EH (cell line): ENCODE measurements at regions not wholly inside any gene's neighbourhood (a gene's known extent, or its start where the extent isn't known, plus 50 kb on each side); places are given as distances from the start of the nearest gene placed in this dataset.
A peak's percentile ranks its signal among the peaks of the same experiment; 100 is the strongest.

Experiments used
- DNase-seq: peaks from one replicate; pipeline ENCODE4 v3.0.0-alpha.2; 2015; ENCODE audit warnings: low read depth

- peak; percentile 58 for DNase-seq
Observed at GRCh38 chr16:17556276-17557052, 85.7 kb upstream of the XYLT1 start.

DNA sequence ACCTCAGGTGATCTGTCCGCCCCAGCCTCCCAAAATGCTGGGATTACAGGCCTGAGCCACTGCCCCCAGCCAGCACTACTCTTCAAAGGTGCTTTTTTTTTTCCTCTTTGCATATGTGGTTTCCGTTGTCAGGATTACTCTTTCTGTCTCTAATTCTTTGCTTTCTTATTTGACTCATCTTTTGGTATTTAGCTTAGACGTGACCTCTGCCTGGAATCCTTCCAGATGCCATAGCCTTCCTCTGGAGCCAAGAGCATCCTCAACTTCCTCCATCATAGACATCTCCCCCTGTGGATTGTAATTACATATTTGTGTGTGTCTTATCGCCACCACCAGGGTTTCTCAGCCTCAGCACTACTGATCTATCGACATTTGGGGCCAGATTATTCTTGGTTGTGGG lies 84.4 kb upstream of the XYLT1 start:
- DNase-seq: peak; percentile 99

DNA sequence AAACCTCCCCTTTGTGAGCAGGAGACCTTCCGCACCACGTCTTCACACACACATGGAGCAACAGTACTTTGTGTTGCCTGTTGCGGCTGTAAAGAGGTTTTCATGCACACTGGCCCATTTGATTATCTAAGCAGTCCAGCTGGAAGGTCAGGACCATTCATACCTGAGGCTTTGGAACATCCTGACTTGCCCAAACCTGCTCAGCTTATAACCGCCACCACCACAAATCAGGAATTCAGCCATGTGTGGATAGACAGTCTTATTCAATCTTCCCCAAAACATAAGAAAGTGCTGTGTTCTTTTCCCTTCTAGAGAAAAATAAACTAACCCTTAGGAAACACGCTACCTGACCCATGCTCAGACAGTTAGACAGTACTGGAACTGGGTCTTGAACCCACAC lies 81.6 kb upstream of the XYLT1 start:
- no peak for DNase-seq

DNA sequence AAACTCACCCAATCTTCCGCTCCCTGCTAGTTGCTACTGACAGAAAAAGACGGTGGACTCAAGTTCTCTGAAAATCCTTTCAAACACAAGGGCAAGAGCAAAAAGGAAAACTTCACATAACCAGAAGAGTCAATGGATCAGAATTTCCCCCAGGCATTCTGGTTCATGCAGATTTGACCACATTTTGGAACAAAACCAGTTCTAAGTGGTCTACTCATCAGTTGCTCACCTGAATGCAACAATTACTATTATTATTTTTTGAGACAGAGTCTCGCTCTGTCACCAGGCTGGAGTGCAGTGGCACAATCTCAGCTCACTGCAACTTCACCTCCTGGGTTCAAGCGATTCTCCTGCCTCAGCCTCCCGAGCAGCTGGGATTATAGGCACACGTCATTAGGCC lies 80.9 kb upstream of the XYLT1 start:
- DNase-seq: peak; percentile 64

DNA sequence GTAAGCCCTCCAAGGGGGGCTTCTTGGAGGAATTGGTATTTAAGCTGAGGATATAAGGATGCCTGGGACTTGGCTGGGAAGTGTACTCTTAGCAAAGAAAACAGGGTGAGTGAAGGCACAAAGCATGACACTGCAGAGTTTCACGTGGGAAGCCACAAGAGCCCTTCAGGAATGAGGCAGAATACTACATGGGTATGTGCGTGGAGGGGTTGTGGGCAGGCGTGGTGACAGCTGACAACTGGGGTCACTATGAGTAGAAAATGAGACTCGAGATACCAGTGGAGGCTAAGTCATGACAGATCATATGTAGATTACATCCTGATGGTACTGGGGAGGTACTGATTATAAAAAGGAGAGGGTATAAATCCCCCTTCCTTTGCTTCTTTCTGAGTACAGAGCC lies 78.1 kb upstream of the XYLT1 start:
- peak; percentile 11 for DNase-seq

- DNase-seq: no peak
Observed at GRCh38 chr16:17544785-17545184, 74.0 kb upstream of the XYLT1 start.

- DNase-seq: no peak
Observed at GRCh38 chr16:17544304-17544703, 73.5 kb upstream of the XYLT1 start.

DNA sequence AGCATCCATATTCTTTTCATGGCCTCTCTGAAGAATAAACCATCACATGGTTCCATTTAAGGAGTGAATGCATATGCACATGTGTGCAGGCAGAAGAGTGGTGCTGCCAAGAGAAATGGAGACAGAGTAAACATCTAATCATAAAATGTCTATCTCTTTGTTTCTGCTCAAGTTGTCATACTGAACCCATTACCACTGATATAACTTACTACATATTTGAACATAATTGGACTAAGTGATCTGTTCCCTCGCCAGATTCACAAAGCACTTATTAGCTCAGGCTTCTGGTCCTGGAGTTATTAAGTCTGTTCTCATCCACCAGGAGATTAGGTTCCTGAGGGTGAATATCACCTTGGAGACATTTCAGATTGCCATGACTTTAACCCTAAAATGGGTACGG lies 72.3 kb upstream of the XYLT1 start:
- DNase-seq: no peak

GRCh38 chr16:17541324-17541723 lies 70.6 kb upstream of the XYLT1 start:
- no peak for DNase-seq

GRCh38 chr16:17538927-17539326 lies 68.2 kb upstream of the XYLT1 start:
- DNase-seq: peak; percentile 70

DNA sequence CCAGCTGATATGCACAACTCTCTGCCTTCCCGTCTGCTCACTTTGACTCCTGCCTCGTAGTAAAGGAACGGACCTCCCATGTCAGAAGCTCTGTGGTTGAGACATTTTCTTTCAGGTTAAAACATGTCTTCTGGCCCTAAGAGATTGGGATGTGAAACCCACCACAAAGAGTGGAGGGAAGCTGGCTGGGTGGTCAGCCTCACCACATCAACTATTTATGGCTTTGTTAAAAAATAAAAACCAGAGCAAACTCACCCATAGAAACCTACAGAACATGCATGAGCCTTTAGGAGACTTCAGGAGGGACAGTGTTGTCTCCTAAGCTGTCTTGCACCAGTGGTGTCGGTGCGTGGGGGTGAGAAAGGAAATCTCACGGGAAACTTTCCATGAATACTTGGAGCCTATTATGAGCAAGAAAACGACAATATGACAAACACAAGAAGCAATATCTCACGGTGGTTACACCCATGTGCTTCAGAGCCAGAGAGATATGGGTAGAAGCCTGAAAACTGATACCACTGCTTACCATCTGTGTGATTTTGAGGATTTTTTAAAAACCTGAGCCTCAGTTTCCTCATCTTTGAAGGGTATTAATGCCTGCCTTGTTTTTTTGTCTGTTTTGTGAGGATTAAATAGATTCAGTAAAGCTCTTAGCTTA lies 61.7 kb upstream of the XYLT1 start:
- DNase-seq: no peak

DNA sequence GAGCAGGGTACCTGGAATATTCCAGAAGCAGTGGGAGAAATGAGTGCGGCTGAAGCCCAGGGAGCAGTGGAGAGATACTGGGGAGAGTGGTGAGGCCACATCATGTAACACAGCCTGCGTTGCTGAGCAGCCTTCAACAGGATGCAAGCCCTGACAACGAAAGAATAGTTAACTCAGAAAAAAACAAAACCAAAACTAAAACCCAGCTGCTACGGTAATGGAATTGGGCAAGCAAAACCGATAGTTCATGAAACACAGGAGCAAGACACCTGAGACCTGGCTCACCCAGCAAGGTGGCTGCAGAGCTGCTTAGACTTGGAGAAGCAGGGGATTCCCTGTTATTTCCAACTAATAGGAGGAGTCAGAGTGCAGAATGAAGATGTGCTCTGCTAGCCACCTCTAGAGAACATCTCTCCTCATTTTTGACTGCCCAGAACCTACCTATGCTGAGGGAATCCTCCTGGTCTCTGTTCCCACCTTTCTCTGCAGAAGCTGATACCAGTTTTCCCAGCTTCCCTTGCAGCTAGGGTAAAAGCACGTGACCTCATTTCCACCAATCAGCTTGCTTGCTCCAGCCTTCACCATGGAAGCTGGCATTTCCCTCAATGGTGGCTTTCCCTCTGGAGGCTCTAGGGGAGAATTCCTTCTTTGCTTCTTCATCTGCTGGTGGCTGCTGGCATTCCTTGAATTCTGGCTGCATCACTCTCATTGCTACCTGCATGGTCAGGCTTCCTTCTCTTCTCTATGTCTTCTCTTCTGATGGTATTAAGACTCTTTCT lies 59.4 kb upstream of the XYLT1 start:
- no peak for DNase-seq

GRCh38 chr16:17526956-17527937 lies 56.5 kb upstream of the XYLT1 start:
- DNase-seq: no peak

- no peak for DNase-seq
Observed at GRCh38 chr16:17524656-17525055, 53.9 kb upstream of the XYLT1 start.

- peak; percentile 90 for DNase-seq
Observed at GRCh38 chr16:17520561-17520960, 49.8 kb upstream of the XYLT1 start.
